HG03442 (cell line): ENCODE measurements at regions not wholly inside any gene's neighbourhood (a gene's known extent, or its start where the extent isn't known, plus 50 kb on each side); places are given as distances from the start of the nearest gene placed in this dataset.

Experiments
- ATAC-seq: cut with Tn5 transposase; IDR thresholded peaks from one replicate; pipeline ENCODE4 v1.9.1; 2021; ENCODE audit warnings: mild to moderate bottlenecking, moderate library complexity; ENCODE audit not compliant: unreplicated experiment

- no peak for ATAC-seq
These were observed 173.3 kb upstream of the GLI2 start for GRCh38 chr2:120562218-120563005.

DNA sequence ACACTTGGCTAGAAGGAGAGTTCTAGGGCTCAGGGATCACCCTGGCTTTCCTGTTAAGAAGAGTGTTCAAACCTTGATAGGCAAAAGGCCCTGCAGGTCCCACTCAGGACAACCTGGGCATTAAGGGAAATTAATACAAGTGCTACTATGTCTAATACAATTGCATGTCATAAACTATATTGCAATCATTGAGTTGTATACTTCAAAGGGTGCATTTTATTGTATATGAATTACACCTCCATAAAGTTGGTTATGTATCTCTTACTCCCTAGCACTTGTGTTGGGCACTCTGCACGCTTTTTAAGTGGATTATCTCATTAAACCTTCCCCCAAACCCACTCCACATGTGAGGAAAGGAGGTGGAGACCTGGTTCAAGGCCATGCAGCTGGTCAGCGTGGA lies 172.1 kb upstream of the GLI2 start:
- ATAC-seq = no peak

GRCh38 chr2:120564213-120565094 lies 171.2 kb upstream of the GLI2 start:
- no peak for ATAC-seq

DNA sequence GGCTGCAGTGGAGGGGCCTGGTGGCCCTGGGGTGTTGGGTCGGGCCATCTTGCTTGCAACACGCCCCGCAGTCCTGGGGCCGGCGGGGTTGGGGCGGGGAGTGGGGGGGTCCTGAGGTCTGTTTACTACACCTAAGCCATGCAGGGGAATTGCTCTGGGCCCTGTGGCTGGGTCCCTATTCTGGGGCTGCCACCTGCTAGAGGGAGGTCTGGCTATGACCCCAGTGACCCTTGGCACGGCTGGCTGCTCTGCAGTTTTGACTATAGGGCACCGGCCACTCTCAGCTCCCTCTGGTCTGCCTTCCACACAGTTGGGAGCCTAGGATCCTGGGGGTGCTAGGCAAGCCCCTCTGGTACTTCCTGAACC lies 170.6 kb upstream of the GLI2 start:
- no peak for ATAC-seq

GRCh38 chr2:120565929-120566328 lies 169.7 kb upstream of the GLI2 start:
- no peak for ATAC-seq

DNA sequence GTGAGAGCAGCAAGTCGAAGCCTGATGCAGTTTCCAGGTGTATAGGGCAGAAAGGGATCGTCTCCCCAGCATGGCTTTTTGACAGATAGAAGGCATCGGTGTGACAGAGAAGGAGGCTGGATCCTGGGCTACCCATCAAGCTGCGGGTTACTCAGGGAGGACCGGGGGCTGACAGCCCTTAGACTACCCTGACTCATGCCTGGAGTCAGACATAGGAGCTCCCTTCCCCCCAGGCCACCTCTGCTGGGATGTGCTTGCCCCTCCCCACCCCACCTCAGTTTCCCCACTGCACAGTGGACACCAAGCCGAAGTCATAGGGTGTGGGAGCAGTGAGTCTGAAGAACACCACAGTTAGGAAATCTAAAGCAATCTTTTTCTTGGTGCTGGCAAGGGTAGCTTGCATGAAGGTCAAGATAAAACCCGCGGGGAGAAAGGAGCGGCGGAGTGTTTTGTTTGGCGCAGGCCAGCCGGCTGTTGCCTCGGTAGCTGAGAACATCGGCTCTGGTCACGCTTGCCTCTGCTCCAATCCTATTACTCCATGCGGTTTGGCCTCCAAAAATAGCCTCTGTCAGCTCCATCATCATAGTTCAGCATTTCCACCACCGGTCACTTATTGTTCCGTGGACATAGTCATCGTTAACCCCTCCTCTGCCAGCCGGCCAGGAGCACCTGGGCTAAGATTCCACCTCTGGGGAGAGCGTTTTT lies 169.2 kb upstream of the GLI2 start:
- ATAC-seq = no peak

GRCh38 chr2:120567128-120567527 lies 168.5 kb upstream of the GLI2 start:
- no peak for ATAC-seq

DNA sequence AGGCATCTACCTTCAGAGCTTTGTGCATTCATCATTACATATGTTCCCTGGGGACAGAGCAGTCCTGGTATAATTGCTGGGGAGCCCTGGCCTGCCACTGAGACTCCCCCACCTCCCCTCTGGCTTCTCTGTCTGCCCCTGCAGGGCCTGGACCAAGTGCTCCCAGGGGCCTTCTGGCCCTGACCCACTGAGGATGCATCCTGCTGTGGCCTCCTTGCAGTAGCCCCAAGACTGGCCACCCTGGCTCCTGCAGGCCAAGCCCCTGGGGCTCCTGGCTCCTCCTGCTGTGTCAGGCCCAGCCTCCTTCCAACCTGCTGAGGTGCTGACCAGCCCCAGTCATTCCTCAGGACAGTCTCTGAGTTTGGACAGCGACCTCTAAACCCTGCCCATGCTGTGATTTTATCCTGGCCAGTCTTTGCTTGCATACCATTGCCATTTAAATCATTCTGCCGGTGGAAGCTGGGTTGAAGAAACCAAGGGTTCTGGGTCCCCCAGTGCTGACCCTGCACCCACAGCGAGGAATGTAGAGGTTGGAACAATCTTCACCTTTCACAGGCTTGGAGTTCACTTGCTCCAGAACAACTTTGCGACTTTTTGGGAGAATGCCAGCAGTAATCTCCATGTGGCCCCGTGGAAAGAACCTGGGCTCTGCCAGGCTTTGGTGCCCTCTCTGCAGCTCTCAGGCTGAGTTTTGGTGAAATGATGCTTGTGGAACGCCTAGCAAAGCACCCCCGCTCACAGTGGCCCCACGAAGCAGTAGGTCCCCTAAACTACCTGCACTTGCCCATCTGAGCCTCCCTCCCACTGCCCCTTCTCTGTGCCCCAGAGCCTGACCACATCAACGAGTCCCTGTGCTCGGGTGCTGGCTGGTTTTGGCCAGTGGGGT lies 167.3 kb upstream of the GLI2 start:
- no peak for ATAC-seq

DNA sequence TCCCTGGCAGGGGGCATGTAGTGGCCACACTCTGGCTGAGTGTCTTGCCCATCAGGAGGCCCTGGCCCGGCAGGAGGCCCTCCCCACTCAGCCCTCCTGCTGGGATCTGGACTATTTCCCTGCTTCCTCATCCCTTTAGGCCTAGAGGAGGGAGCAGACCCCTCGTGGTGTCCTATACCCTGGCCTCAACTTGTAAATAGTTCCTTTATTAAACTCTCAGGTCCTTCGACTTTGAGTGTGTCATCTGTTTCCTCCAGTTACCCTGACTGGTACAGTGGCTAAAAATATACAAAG lies 166.7 kb upstream of the GLI2 start:
- no peak for ATAC-seq

DNA sequence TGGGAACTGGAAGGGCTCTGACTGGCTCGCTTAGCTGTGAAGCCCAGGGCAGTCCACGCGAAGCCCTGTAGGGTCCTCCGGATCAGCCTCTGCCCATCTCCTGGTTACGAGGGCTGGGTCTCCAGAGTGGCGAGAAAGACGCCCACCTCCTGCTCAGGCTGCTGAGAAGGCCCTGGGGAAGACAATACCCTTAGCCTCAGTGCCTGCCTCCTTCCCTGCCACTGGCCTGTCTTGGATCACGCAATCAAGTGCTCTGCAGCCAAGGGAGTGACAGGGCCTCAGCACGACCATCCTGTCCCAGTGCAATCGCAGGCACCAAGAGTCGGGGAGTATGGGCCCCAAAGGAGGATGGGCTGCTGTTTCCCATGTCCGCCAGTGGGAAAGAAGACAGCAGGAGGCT lies 165.7 kb upstream of the GLI2 start:
- ATAC-seq = no peak

GRCh38 chr2:120570546-120570945 lies 165.1 kb upstream of the GLI2 start:
- no peak for ATAC-seq

- ATAC-seq = no peak
These were observed 164.5 kb upstream of the GLI2 start for GRCh38 chr2:120571015-120571728.

- ATAC-seq = no peak
These were observed 163.4 kb upstream of the GLI2 start for GRCh38 chr2:120572226-120572625.

DNA sequence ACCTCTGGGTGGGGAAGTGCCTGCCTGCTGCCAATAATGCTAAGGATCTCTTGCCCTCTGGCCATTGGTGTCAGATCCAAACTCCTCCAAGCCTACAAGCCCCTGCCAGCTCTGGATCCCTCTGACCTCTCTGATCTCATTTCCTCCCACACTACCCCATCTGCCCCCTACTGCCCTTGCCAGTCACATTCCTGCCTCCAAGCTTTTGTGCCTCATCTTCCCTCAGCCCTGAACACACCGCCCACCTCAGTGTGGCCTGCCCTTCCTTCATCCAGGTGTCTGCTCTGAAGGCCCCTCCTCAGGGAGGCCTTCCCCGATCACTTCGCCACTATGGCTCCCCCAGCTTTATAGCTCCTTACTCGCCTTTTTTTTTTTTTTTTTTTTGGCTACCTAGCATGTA lies 161.0 kb upstream of the GLI2 start:
- ATAC-seq = no peak

DNA sequence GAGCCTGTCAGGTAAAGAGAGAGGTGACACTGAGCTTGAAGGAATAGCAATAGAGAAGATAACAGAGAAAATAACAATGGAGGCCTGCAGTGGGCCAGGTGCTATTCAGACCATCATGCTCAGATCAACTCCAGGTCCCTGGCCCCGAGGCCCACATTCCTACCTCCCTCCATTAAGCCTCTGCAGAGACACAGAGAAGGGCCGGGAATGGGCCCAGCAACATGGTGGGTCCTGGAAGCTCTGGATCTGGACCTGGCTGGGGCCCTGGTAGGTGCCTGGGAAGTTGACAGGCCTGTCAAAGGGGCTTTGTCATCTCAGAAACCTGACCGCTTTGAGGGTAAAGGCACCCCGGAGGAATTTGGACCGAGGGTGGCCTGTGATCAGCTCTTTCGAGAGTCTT lies 159.7 kb upstream of the GLI2 start:
- ATAC-seq = no peak

- no peak for ATAC-seq
These were observed 158.9 kb upstream of the GLI2 start for GRCh38 chr2:120576509-120577474.

- ATAC-seq = no peak
These were observed 157.9 kb upstream of the GLI2 start for GRCh38 chr2:120577721-120578295.

DNA sequence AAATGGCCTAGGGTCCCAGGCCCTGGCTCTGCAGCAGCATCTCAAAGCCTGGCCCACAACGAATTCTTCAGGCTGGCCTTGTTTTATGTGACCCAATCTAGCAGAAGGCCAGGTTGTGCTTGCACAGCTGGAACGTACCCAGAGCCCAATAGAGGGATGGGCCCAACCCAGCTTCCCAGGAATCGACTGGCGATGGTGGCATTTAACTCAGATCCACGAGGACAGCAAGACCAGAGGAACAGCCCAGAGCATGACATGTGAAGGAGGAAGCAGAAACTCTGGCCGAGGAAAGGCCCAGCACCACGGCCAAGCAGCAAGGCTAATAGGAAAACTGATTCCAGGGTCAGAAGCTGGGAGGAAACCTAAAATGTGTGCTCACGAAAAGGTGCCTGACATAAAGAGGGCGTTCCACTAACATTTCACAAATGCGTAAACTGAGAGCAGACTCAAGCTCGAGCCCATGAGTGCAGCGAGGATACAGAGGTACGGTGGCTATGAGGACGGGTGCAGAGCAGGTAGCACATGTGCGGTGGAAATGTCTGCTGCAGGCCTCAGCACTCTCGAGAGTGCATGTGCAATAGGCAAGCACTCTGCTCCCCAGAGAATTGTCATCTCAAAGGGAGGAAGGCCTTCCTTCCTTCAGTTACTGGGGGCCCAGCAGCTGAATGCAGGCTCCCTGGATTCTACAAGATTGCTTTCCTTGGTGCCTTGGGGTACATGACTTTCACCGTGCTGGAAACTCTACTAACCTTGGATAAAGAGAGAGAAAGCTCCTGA lies 156.9 kb upstream of the GLI2 start:
- ATAC-seq = no peak
